WTC11 (cell line): ENCODE measurements at regions not wholly inside any gene's neighbourhood (a gene's known extent, or its start where the extent isn't known, plus 50 kb on each side); places are given as distances from the start of the nearest gene placed in this dataset.

ENCODE experiments used
- CTCF ChIP-seq: fragments of 200-600 bp; IDR thresholded peaks from 2 replicates; pipeline ENCODE4 v1.8.0; 2022; ENCODE audit warnings: antibody characterized with exemption
- MAX ChIP-seq: sonication (generic); formaldehyde crosslinking; IDR thresholded peaks from 2 replicates; pipeline ENCODE4 v1.8.0; 2022; ENCODE audit warnings: mild to moderate bottlenecking, missing genetic modification reagents
- TCF7 ChIP-seq: sonication (generic); formaldehyde crosslinking; IDR thresholded peaks from 2 replicates; pipeline ENCODE4 v1.8.0; 2022; ENCODE audit warnings: mild to moderate bottlenecking, low read depth, missing genetic modification reagents, moderate library complexity
- TEAD4 ChIP-seq: sonication (generic); formaldehyde crosslinking; IDR thresholded peaks from 2 replicates; pipeline ENCODE4 v1.8.0; 2022; ENCODE audit warnings: mild to moderate bottlenecking, missing genetic modification reagents
- TP53 ChIP-seq: sonication (generic); formaldehyde crosslinking; IDR thresholded peaks from 2 replicates; pipeline ENCODE4 v1.8.1; 2023; ENCODE audit warnings: mild to moderate bottlenecking, missing genetic modification reagents
- ZNF671 ChIP-seq: fragments of 250-450 bp; sonication (Bioruptor Pico); IDR thresholded peaks from 2 replicates; pipeline ENCODE4 v1.8.0; 2021; ENCODE audit warnings: mild to moderate bottlenecking

GRCh38 chr12:28711421-28711820, 437.7 kb upstream of the FAR2 start:
- TF ChIP-seq MAX (CRISPR knock-in tag): no peak
- TF ChIP-seq ZNF671 (CRISPR knock-in tag): no peak
- no peak for TF ChIP-seq TCF7 (CRISPR knock-in tag)
- no peak for TF ChIP-seq TP53 (CRISPR knock-in tag)
- TF ChIP-seq CTCF: no peak
- TF ChIP-seq TEAD4 (CRISPR knock-in tag): no peak
